Uterus (tissue), 3 donors: ENCODE measurements at regions not wholly inside any gene's neighbourhood (a gene's known extent, or its start where the extent isn't known, plus 50 kb on each side); places are given as distances from the start of the nearest gene placed in this dataset.
"Not testable (repeated sequence)": the region's sequence is repeated elsewhere in the genome, so short reads cannot be mapped to it uniquely, and the experiment has no call there.

Experiments used
- DNase-seq, 2 donors: peaks; one replicate each; pipeline ENCODE4 v3.0.0-alpha.2; 2019 to 2020
- H3K27ac ChIP-seq, 2 donors: fragments of 200-600 bp; sonication (generic); 1 replicate in 1 of 2; 2 replicates in 1 of 2; pipeline ENCODE4 v1.5.1; 2016 to 2018
- H3K27me3 ChIP-seq, 2 donors: fragments of 200-600 bp; sonication (generic); one replicate each; pipeline ENCODE4 v1.5.1; 2018 to 2019; ENCODE audit warnings: control low read depth in 1 of 2
- H3K36me3 ChIP-seq, 2 donors: fragments of 200-600 bp; sonication (generic); one replicate each; pipeline ENCODE4 v1.5.1; 2019; ENCODE audit warnings: control low read depth in 1 of 2
- H3K4me1 ChIP-seq, 2 donors: fragments of 200-600 bp; sonication (generic); one replicate each; pipeline ENCODE4 v1.5.1; 2018 to 2019; ENCODE audit warnings: control low read depth in 1 of 2
- H3K4me3 ChIP-seq, 2 donors: fragments of 200-600 bp; sonication (generic); 1 replicate in 1 of 2; 2 replicates in 1 of 2; pipeline ENCODE4 v1.5.1; 2018 to 2019; ENCODE audit warnings: mild to moderate bottlenecking in 1 of 2
- H3K9me3 ChIP-seq, 2 donors: fragments of 200-600 bp; sonication (generic); one replicate each; pipeline ENCODE4 v1.5.1; 2019; ENCODE audit warnings: control low read depth in 1 of 2
- POLR2A ChIP-seq, 2 donors: fragments of 450-650 bp; IDR thresholded peaks; one replicate each; pipeline ENCODE4 v1.6.1; 2016; ENCODE audit warnings: antibody characterized with exemption in 2 of 2, mild to moderate bottlenecking in 1 of 2, moderate library complexity in 1 of 2
- intact Hi-C: fragments of 100-400 bp; cut with DNase I; formaldehyde crosslinking; loops from one replicate; pipeline ENCODE4 v1.15.1; 2023; ENCODE audit warnings: low total_unique reads
- TF ChIP-seq, protein P1 (sequence below), 4 experiments: fragments of 200-600 bp in 2 of 4; fragments of 450-650 bp in 2 of 4; sonication (generic) in 2 of 4; IDR thresholded peaks; one replicate each; pipeline ENCODE4 v1.5.1; 2016 to 2019; ENCODE audit warnings: antibody characterized with exemption in 4 of 4, mild to moderate bottlenecking in 2 of 4, moderate library complexity in 1 of 4
- donor health status: DM: yes; HTN: yes; CAD: no.

DNA sequence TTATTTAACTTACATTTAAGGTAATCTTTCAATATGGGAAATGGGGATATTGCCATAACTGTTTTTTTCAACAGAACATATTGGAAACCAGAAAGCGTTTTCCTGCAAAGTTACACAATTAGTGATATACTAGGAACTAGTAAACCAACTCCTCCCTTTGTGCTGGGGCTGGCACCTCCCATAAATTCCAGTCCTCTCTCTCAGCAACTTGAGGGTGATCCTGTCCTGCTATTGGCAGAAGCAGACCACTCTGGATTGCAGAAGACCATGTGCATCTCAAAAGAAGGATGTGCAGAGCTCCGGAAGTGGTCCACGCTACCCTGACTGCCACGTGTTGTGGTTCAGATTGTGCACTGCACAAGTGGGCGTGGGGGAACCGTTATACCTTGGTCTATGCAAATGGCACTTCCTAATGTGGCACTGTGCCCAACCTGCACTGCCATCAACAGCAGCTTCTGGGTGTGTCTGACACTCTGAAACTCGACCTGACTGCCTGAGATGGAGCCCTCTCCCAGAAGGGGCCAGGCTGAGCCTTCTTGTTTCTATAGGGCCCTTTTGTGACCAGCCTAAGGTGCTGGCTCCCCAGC, 219.2 kb downstream of the ZNF516 start:
- TF ChIP-seq POLR2A (IDR thresholded peaks at IDR 0.05): no peak
- TF ChIP-seq, protein P1, sequence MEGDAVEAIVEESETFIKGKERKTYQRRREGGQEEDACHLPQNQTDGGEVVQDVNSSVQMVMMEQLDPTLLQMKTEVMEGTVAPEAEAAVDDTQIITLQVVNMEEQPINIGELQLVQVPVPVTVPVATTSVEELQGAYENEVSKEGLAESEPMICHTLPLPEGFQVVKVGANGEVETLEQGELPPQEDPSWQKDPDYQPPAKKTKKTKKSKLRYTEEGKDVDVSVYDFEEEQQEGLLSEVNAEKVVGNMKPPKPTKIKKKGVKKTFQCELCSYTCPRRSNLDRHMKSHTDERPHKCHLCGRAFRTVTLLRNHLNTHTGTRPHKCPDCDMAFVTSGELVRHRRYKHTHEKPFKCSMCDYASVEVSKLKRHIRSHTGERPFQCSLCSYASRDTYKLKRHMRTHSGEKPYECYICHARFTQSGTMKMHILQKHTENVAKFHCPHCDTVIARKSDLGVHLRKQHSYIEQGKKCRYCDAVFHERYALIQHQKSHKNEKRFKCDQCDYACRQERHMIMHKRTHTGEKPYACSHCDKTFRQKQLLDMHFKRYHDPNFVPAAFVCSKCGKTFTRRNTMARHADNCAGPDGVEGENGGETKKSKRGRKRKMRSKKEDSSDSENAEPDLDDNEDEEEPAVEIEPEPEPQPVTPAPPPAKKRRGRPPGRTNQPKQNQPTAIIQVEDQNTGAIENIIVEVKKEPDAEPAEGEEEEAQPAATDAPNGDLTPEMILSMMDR (IDR thresholded peaks at IDR 0.05): no peak
- Histone ChIP-seq H3K4me1 (no peaks in the 10 kb centered on the region), H3K27ac (no peak overlapping the region), H3K9me3 (no peaks in the 10 kb centered on the region), H3K27me3 (no peaks in the 10 kb centered on the region), H3K4me3 (no peak overlapping the region), H3K36me3 (no peaks in the 10 kb centered on the region)
- DNase-seq: no peak
- intact Hi-C loops: no loop called here

DNA sequence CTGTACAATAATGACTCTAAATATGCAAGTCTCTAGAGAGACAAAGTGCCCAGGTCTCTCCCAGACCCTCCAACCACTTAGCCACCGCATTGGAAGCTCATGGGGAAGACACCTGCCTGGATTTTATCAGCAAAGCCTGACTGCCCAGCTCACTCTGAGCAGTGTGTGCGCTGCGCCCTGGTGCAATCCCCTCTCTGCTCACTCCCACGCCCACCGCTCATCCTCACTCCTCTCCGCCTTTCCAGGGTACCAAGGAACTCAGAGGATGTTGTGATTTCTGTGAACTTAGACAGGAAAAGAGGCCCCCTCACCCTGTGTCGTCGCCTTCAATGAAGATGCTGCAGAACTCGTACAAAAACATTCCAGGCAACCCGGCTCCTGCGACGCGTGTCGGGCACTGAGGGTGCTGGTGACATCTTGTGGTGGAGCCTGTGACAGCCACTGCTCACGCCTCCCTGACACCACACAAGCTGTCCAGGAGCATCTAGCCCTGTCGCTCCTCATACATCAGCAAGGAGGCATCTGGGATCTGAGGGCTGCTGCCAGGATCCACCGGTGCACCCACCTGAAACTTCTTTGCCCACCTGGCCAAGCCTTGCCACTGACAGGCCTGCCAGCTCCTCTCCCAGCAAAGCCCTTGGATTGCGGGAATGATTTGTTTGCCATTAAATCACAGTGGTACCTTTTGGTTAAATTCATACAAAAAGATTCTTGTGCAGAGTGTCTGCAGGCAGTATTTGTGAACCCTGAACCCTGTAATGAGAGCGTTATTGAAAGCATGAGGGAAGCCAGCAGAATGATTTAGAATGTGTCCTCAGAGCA, 220.4 kb downstream of the ZNF516 start:
- Histone ChIP-seq H3K4me1 (no peaks in the 10 kb centered on the region), H3K4me3 (no peak overlapping the region), H3K9me3 (no peaks in the 10 kb centered on the region), H3K27ac (no peak overlapping the region), H3K27me3 (no peaks in the 10 kb centered on the region), H3K36me3 (no peaks in the 10 kb centered on the region)
- DNase-seq: no peak
- intact Hi-C loops: no loop called here
- TF ChIP-seq, protein P1 (IDR thresholded peaks at IDR 0.05): peak in 1 of 4 experiments; percentile 8
- no peak for TF ChIP-seq POLR2A (IDR thresholded peaks at IDR 0.05)

DNA sequence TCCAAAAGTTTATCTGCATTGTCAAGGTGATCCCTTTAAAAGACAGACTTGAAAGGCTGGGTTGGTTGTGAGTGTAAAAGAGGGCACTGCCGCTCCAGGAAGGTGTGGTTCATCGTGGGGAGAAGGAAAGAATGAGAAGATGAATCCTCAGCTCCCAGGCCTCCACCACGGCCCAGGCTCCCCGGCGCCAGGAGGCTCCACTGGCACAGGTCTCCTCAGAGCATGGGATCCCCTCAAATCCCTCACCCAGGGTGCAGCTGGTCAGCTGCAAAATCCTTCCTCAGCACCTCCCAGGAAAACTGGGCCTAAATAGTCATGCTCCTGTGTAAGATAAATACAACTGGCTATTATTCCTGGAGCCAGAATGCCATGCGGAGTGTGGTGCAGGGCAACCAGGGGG, 221.1 kb downstream of the ZNF516 start:
- no peak for TF ChIP-seq POLR2A (IDR thresholded peaks at IDR 0.05)
- TF ChIP-seq, protein P1 (IDR thresholded peaks at IDR 0.05): no peak
- no peaks in the 10 kb centered on the region for H3K36me3 ChIP-seq
- no peak for DNase-seq
- no peaks in the 10 kb centered on the region for H3K27me3 ChIP-seq
- H3K4me1 ChIP-seq: no peaks in the 10 kb centered on the region
- H3K9me3 ChIP-seq: no peaks in the 10 kb centered on the region
- H3K27ac ChIP-seq: no peak overlapping the region
- no peak overlapping the region for H3K4me3 ChIP-seq
- intact Hi-C loops: no loop called here

DNA sequence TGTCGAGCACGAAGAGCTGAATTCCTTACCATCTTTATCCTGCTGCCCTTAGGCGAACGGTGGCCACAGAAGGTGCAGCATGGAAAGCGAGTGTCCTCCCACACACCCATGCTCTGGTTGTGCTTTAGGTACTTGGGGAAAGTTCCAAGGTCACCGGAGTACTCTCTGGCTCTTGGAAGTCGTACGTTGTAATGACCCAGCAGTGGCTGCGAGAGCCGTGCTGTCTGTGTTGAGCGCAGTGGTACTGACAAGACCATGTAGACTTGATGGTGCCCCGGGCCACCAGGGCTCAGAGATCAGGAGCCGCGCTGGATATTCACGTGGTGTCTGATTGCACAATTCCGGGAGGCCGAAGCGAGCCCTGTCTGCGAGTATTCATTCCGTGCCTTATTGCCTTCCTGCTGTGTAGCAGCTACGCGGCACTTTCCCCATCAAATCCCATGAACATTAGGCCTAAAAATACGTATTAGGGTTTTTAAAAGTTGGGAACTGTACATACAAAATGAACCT, 222.0 kb downstream of the ZNF516 start:
- intact Hi-C loops: no loop called here
- Histone ChIP-seq H3K4me3 (no peak overlapping the region), H3K27me3 (no peaks in the 10 kb centered on the region), H3K36me3 (no peaks in the 10 kb centered on the region), H3K9me3 (no peaks in the 10 kb centered on the region), H3K4me1 (no peaks in the 10 kb centered on the region), H3K27ac (no peak overlapping the region)
- no peak for DNase-seq
- no peak for TF ChIP-seq POLR2A (IDR thresholded peaks at IDR 0.05)
- TF ChIP-seq, protein P1 (IDR thresholded peaks at IDR 0.05): no peak

DNA sequence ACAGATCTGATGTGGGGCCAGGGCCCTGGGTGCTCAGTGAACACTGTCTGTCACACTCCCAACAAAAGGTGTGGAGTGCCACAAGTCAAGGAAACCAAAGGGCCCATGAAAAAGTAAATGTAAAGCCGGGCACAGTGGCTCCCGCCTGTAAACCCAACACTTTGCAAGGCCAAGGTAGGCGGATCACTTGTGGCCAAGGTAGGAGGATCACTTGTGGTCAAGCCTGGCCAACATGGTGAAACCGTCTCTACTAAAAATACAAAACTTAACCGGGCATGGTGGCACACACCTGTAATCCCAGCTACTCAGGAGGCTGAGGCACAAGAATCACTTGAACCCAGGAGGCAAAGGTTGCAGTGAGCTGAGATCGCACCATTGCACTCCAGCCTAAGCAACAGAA, 227.6 kb downstream of the ZNF516 start:
- H3K36me3 ChIP-seq, H3K4me3 ChIP-seq, H3K9me3 ChIP-seq, DNase-seq, intact Hi-C loops, H3K27me3 ChIP-seq: not testable (repeated sequence)
- peaks cover 14 to 19% of the 10 kb centered on the region in 2 donors for H3K4me1 ChIP-seq
- H3K27ac ChIP-seq: peak overlapping the region; percentile 94 to 98
